ENCODE measurements at regions not wholly inside any gene's neighbourhood (a gene's known extent, or its start where the extent isn't known, plus 50 kb on each side); places are given as distances from the start of the nearest gene placed in this dataset.

DNA sequence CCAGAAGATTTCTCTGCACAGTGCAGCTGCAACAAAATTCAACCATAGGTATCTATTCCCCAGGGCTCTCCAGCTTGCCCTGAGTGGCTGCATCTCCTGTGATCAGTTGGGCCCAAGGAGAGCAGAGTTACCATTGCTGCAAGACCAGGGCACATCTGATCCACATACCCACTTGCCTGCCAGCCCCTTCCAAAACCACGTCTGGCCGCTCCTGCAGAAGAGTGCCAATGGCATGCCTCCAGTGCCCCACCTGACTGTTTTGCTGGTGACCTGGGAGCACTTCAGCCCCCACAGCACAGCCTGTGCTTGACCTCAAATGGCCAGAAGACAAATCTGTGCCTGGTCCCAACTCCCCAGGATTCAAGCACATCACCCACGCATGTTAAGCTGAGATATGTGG is 526.1 kb upstream of the GBE1 start:
- no peak for DNase-seq (ENCODE audit: low read depth)

DNA sequence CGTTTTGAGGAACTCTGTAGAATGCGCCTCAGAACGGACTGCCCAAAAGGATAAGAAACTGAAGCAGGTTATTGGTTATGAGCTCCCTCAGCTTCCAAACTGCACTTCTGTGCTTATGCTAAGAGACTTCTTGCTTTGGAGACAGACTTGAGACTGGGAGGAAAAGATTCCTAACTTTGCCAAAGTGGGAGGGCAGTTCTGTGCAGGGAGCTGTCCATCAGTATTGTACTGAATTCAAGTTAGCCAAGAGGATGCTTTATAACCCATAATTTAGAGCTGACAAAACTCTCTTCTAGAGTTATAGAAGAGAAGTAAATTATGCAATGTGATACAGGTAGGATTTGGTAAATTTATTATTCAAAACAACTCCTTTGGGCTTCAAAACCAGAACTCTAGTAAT is 519.8 kb upstream of the GBE1 start:
- no peak for DNase-seq (ENCODE audit: low read depth)

DNA sequence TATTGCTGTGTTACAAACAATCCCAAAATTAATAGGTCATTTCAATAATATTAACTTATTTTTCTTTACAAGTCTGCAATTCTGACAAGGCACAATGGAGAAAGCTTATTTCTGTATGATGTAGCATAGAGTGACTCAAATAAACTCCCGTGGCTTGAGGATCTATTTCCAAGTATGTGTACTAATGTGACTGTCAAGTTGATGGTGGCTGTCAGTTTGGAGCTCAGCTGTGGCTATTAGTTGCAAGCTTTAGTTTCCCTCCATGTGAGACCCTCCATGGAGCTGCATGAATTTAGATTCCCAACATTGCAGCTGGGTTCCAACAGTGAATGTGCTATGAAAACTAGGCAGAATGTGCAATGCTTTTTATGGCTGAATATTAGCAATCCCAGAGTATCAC is 515.5 kb upstream of the GBE1 start:
- no peak for DNase-seq (ENCODE audit: low read depth)

GRCh38 chr3:82274897-82275296 is 513.5 kb upstream of the GBE1 start:
- DNase-seq (ENCODE audit: low read depth) = no peak

- DNase-seq (ENCODE audit: low read depth) = no peak
Observed at GRCh38 chr3:82265747-82266146, 504.3 kb upstream of the GBE1 start.

GRCh38 chr3:82262193-82262592 is 500.7 kb upstream of the GBE1 start:
- no peak for DNase-seq (ENCODE audit: low read depth)

GRCh38 chr3:82261637-82262036 is 500.2 kb upstream of the GBE1 start:
- DNase-seq (ENCODE audit: low read depth) = no peak

DNA sequence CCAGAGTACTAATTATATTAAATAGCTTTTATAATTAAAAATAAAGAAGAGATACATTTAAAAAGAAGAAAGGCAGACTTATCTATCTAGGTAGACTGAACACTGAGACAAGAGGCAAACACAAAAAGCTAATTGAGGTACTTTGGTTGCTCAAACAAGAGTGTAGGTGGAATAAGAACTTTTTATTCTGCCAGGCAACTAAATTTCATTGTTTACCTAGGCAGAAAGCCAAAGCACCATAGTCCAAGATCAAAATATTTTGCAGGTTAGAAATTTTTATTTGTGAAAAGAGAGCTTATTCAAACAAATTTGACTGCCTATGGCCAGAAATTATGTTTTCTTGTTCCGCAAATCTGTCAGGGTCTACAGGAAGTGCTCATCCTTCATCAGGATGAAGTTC is 499.6 kb upstream of the GBE1 start:
- DNase-seq (ENCODE audit: low read depth) = no peak

GRCh38 chr3:82259994-82260393 is 498.5 kb upstream of the GBE1 start:
- no peak for DNase-seq (ENCODE audit: low read depth)

GRCh38 chr3:82240322-82240721 is 478.9 kb upstream of the GBE1 start:
- no peak for DNase-seq (ENCODE audit: low read depth)

GRCh38 chr3:82236257-82236656 is 474.8 kb upstream of the GBE1 start:
- no peak for DNase-seq (ENCODE audit: low read depth)

GRCh38 chr3:82229397-82229796 is 468.0 kb upstream of the GBE1 start:
- DNase-seq (ENCODE audit: low read depth) = no peak

DNA sequence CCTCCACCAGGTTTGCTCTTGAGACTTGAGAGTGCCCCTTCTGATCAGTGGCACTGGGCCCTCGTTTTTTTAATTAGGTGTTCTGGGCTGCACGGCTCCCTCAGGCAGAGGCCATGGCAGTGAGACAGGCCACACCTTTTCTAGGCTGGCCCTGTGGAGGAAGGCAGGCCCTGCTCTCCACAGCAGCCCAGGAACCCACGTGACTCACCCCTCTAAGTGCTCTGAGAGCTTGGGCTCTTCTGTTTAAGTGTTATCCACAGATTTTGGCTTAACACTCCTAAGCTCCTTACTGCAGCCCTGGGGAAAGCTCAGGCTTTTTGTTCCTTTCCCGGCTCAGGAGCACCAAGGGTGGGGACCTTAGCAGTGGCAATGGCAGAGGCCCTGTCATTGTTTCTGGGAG is 463.2 kb upstream of the GBE1 start:
- DNase-seq (ENCODE audit: low read depth) = no peak

DNA sequence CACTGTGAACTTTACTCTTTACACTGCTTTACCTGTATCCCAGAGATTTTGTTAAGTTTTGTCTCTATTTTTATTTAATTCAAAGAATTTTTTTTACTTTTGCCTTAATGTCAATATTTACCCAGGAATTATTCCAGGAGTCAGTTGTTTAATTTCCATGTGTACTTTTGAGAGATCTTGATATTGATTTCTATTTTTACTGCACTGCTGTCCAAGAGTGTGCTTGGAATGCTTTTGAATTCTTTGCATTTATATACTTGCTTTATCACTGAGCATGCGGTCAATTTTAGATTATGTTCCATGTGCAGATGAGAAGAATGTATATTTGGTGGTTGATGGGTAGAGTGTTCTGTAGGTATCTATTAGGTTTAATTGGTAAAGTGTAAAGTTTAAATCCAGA is 461.0 kb upstream of the GBE1 start:
- no peak for DNase-seq (ENCODE audit: low read depth)

GRCh38 chr3:82217571-82217970 is 456.1 kb upstream of the GBE1 start:
- DNase-seq (ENCODE audit: low read depth) = no peak

GRCh38 chr3:82208002-82208710 is 446.7 kb upstream of the GBE1 start:
- no peak for DNase-seq (ENCODE audit: low read depth)

GRCh38 chr3:82202269-82202668 is 440.8 kb upstream of the GBE1 start:
- no peak for DNase-seq (ENCODE audit: low read depth)

DNA sequence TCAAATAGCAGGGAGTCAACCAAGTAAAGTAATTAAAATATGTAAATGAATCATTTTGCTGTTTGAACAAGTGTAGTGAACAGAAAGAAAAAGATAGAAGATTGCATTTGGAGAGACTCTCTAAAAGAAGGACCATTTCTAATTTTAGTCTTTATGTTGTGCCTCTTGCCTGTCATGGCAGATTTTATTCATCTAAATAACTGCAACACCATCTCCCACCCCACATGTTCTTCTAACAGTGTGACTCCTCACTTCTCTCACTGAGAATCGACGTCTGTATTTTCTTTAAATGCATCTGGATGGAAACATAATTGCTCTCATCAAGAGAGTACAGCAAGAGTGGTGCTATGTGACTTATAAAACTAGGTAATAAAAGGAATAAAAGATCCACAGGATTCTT is 439.9 kb upstream of the GBE1 start:
- no peak for DNase-seq (ENCODE audit: low read depth)

- no peak for DNase-seq (ENCODE audit: low read depth)
Observed at GRCh38 chr3:82198009-82198408, 436.6 kb upstream of the GBE1 start.

DNA sequence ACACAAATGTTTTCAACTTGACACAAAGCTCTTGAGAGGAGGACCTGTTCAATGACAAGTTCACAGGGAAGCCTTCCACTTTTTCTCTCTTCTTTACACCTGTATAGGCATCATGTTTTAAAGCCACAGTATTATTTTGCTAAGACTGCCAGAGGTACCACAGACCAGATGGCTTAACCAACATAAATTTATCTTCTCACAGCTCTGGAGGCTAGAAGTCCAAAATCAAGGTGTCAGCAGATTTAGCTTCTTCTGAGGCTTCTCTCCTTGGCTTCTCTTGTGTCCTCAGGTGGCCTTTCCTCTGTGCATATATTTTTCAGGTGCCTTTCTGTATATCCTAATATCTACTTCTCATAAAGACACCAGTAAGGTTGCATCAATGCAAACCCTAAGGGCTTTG is 435.2 kb upstream of the GBE1 start:
- no peak for DNase-seq (ENCODE audit: low read depth)

GRCh38 chr3:82194870-82195269 is 433.4 kb upstream of the GBE1 start:
- DNase-seq (ENCODE audit: low read depth) = no peak

- no peak for DNase-seq (ENCODE audit: low read depth)
Observed at GRCh38 chr3:82186017-82186416, 424.6 kb upstream of the GBE1 start.

GRCh38 chr3:82179291-82179690 is 417.8 kb upstream of the GBE1 start:
- DNase-seq (ENCODE audit: low read depth) = no peak

- no peak for DNase-seq (ENCODE audit: low read depth)
Observed at GRCh38 chr3:82178291-82178690, 416.8 kb upstream of the GBE1 start.

GRCh38 chr3:82177774-82178173 is 416.3 kb upstream of the GBE1 start:
- no peak for DNase-seq (ENCODE audit: low read depth)

Data from stimulated activated CD8-positive, alpha-beta memory T cell treated with anti-CD3 and anti-CD28 coated beads, Interleukin-15, amount 100 ng/mL, for 1 hour (primary cell).